ENCODE measurements at regions not wholly inside any gene's neighbourhood (a gene's known extent, or its start where the extent isn't known, plus 50 kb on each side); places are given as distances from the start of the nearest gene placed in this dataset.

GRCh38 chr10:90286406-90286805, 571.4 kb downstream of the HTR7 start:
- Histone ChIP-seq H3K4me2 (ENCODE audit: low read depth, low read length) (no peak overlapping the region), H3K9ac (ENCODE audit: low read length) (no peak overlapping the region), H3K27ac (ENCODE audit: low read length) (no peak overlapping the region), H3K79me2 (ENCODE audit: low read length) (no peaks in the 10 kb centered on the region), H3K4me3 (ENCODE audit: low read length) (no peak overlapping the region), H3K4me1 (ENCODE audit: low read length) (0 out of 2 replicates have a peak, but pooled peaks cover 11% of the 10 kb centered on the region), H3K27me3 (replicated peaks; ENCODE audit: insufficient read depth, low read length) (no peaks in the 10 kb centered on the region), H2AFZ (ENCODE audit: low read length) (no peak overlapping the region), H3K9me2 (replicated peaks; ENCODE audit: insufficient read depth, low read length) (no peaks in the 10 kb centered on the region), H3F3A (ENCODE audit: insufficient read depth, low read length) (no peaks in the 10 kb centered on the region), H3K36me3 (replicated peaks; ENCODE audit: insufficient read depth, low read length) (no peaks in the 10 kb centered on the region), H4K20me1 (ENCODE audit: insufficient read depth, low read length) (no peaks in the 10 kb centered on the region), H3K9me3 (replicated peaks; ENCODE audit: insufficient read depth, low read length) (no peaks in the 10 kb centered on the region)
- no peak for TF ChIP-seq EZH2 (optimal IDR thresholded peaks at IDR 0.05; ENCODE audit: low read depth, low read length)
- TF ChIP-seq EZH2phosphoT487 (IDR thresholded peaks at IDR 0.05; ENCODE audit: low read length) = no peak
- no peak for TF ChIP-seq CTCF (IDR thresholded peaks at IDR 0.05; ENCODE audit: low read length)
- no peak for DNase-seq

- no peaks in the 10 kb centered on the region for H3F3A ChIP-seq (ENCODE audit: insufficient read depth, low read length)
- H4K20me1 ChIP-seq (ENCODE audit: insufficient read depth, low read length) = no peaks in the 10 kb centered on the region
- H3K79me2 ChIP-seq (ENCODE audit: low read length) = no peaks in the 10 kb centered on the region
- H3K27ac ChIP-seq (ENCODE audit: low read length) = no peak overlapping the region
- no peaks in the 10 kb centered on the region for H3K27me3 ChIP-seq (replicated peaks; ENCODE audit: insufficient read depth, low read length)
- H3K9me2 ChIP-seq (replicated peaks; ENCODE audit: insufficient read depth, low read length) = no peaks in the 10 kb centered on the region
- no peak for TF ChIP-seq EZH2 (optimal IDR thresholded peaks at IDR 0.05; ENCODE audit: low read depth, low read length)
- TF ChIP-seq EZH2phosphoT487 (IDR thresholded peaks at IDR 0.05; ENCODE audit: low read length) = no peak
- no peak for TF ChIP-seq CTCF (IDR thresholded peaks at IDR 0.05; ENCODE audit: low read length)
- 0 out of 2 replicates have a peak, but pooled peaks cover 11% of the 10 kb centered on the region for H3K4me1 ChIP-seq (ENCODE audit: low read length)
- no peak overlapping the region for H2AFZ ChIP-seq (ENCODE audit: low read length)
- no peak for DNase-seq
- no peak overlapping the region for H3K4me3 ChIP-seq (ENCODE audit: low read length)
- no peaks in the 10 kb centered on the region for H3K9me3 ChIP-seq (replicated peaks; ENCODE audit: insufficient read depth, low read length)
- no peak overlapping the region for H3K4me2 ChIP-seq (ENCODE audit: low read depth, low read length)
- H3K36me3 ChIP-seq (replicated peaks; ENCODE audit: insufficient read depth, low read length) = no peaks in the 10 kb centered on the region
- H3K9ac ChIP-seq (ENCODE audit: low read length) = no peak overlapping the region
These were observed 570.9 kb downstream of the HTR7 start for GRCh38 chr10:90286941-90287340.

- Histone ChIP-seq H3K27me3 (replicated peaks; ENCODE audit: insufficient read depth, low read length) (no peaks in the 10 kb centered on the region), H2AFZ (ENCODE audit: low read length) (no peak overlapping the region), H3K9ac (ENCODE audit: low read length) (no peak overlapping the region), H4K20me1 (ENCODE audit: insufficient read depth, low read length) (no peaks in the 10 kb centered on the region), H3K36me3 (replicated peaks; ENCODE audit: insufficient read depth, low read length) (no peaks in the 10 kb centered on the region), H3K4me2 (ENCODE audit: low read depth, low read length) (no peak overlapping the region), H3K9me2 (replicated peaks; ENCODE audit: insufficient read depth, low read length) (no peaks in the 10 kb centered on the region), H3K4me1 (ENCODE audit: low read length) (0 out of 2 replicates have a peak, but pooled peaks cover 11% of the 10 kb centered on the region), H3K4me3 (ENCODE audit: low read length) (no peak overlapping the region), H3K27ac (ENCODE audit: low read length) (no peak overlapping the region), H3K79me2 (ENCODE audit: low read length) (no peaks in the 10 kb centered on the region), H3F3A (ENCODE audit: insufficient read depth, low read length) (no peaks in the 10 kb centered on the region), H3K9me3 (replicated peaks; ENCODE audit: insufficient read depth, low read length) (no peaks in the 10 kb centered on the region)
- TF ChIP-seq EZH2 (optimal IDR thresholded peaks at IDR 0.05; ENCODE audit: low read depth, low read length) = no peak
- TF ChIP-seq CTCF (IDR thresholded peaks at IDR 0.05; ENCODE audit: low read length) = no peak; the same call in 1 of the 2 replicates
- TF ChIP-seq EZH2phosphoT487 (IDR thresholded peaks at IDR 0.05; ENCODE audit: low read length) = no peak
- no peak for DNase-seq
These were observed 569.4 kb downstream of the HTR7 start for GRCh38 chr10:90288391-90288933.

All from MM.1S (cell line).